Neural progenitor cell (in vitro differentiated cells): ENCODE measurements at regions not wholly inside any gene's neighbourhood (a gene's known extent, or its start where the extent isn't known, plus 50 kb on each side); places are given as distances from the start of the nearest gene placed in this dataset.

Experiments used
- DNase-seq: peaks from one replicate; pipeline ENCODE4 v3.0.0-alpha.2; 2016; ENCODE audit warnings: low spot score
- H2AFZ ChIP-seq: fragments of 200-600 bp; sonication (generic); replicated peaks from 2 replicates; pipeline ENCODE4 v1.6.1; 2016; ENCODE audit warnings: antibody characterized with exemption
- H3F3A ChIP-seq: fragments of 200-600 bp; sonication (generic); 2 replicates; pipeline ENCODE4 v1.6.1; 2016; ENCODE audit warnings: antibody characterized with exemption, low read depth
- H3K27ac ChIP-seq: fragments of 200-600 bp; sonication (generic); 2 replicates; pipeline ENCODE4 v1.5.1; 2016; ENCODE audit warnings: mild to moderate bottlenecking
- H3K27me3 ChIP-seq: fragments of 200-600 bp; sonication (generic); 2 replicates; pipeline ENCODE4 v1.6.1; 2016; ENCODE audit warnings: mild to moderate bottlenecking, moderate library complexity
- H3K36me3 ChIP-seq: fragments of 200-600 bp; sonication (generic); 2 replicates; pipeline ENCODE4 v1.5.1; 2016
- H3K4me1 ChIP-seq: fragments of 200-600 bp; sonication (generic); 2 replicates; pipeline ENCODE4 v1.6.1; 2016; ENCODE audit warnings: mixed run types
- H3K4me2 ChIP-seq: fragments of 200-600 bp; sonication (generic); 2 replicates; pipeline ENCODE4 v1.6.1; 2016
- H3K4me3 ChIP-seq: fragments of 200-600 bp; sonication (generic); 2 replicates; pipeline ENCODE4 v1.5.1; 2016
- H3K79me2 ChIP-seq: fragments of 200-600 bp; sonication (generic); 2 replicates; pipeline ENCODE4 v1.6.1; 2016; ENCODE audit warnings: low read depth
- H3K9ac ChIP-seq: fragments of 200-600 bp; sonication (generic); 2 replicates; pipeline ENCODE4 v1.6.1; 2016
- H3K9me3 ChIP-seq: fragments of 200-600 bp; sonication (generic); 2 replicates; pipeline ENCODE4 v1.5.1; 2016; ENCODE audit warnings: low read depth
- H4K20me1 ChIP-seq: fragments of 200-600 bp; sonication (generic); 2 replicates; pipeline ENCODE4 v1.6.1; 2016; ENCODE audit warnings: low read depth
- H3K27ac Mint-ChIP-seq: 3 replicates; pipeline ENCODE4 v1.8.0; 2021; ENCODE audit warnings: mixed read lengths
- H3K27me3 Mint-ChIP-seq: 2 replicates; pipeline ENCODE4 v1.8.0; 2022; ENCODE audit warnings: low read depth, mild to moderate bottlenecking, inconsistent platforms, moderate library complexity, mixed read lengths; ENCODE audit not compliant: insufficient read depth
- H3K36me3 Mint-ChIP-seq: 3 replicates; pipeline ENCODE4 v1.8.0; 2021; ENCODE audit warnings: mixed read lengths
- H3K4me1 Mint-ChIP-seq: 3 replicates; pipeline ENCODE4 v1.8.0; 2021; ENCODE audit warnings: mixed read lengths
- H3K4me3 Mint-ChIP-seq: 3 replicates; pipeline ENCODE4 v1.8.0; 2021; ENCODE audit warnings: mild to moderate bottlenecking, moderate library complexity, mixed read lengths
- H3K9me3 Mint-ChIP-seq: 3 replicates; pipeline ENCODE4 v1.8.0; 2020; ENCODE audit warnings: mixed read lengths
- CTCF ChIP-seq: fragments of 200-600 bp; sonication (generic); IDR thresholded peaks from 2 replicates; pipeline ENCODE4 v1.5.1; 2017; ENCODE audit warnings: antibody characterized with exemption, mild to moderate bottlenecking
- EZH2 ChIP-seq: fragments of 200-600 bp; sonication (generic); IDR thresholded peaks from 2 replicates; pipeline ENCODE4 v1.6.1; 2017; ENCODE audit warnings: antibody characterized with exemption, mild to moderate bottlenecking, moderate library complexity
- EZH2phosphoT487 ChIP-seq: fragments of 200-600 bp; sonication (generic); IDR thresholded peaks from 2 replicates; pipeline ENCODE4 v1.6.1; 2017; ENCODE audit warnings: antibody characterized with exemption

- no peak overlapping the region for H3K4me3 Mint-ChIP-seq
- Histone ChIP-seq H3F3A (no peaks in the 10 kb centered on the region), H3K36me3 (no peaks in the 10 kb centered on the region), H3K27ac (no peak overlapping the region), H3K27me3 (no peaks in the 10 kb centered on the region), H3K79me2 (no peaks in the 10 kb centered on the region), H3K9ac (no peak overlapping the region), H3K9me3 (no peaks in the 10 kb centered on the region), H4K20me1 (no peaks in the 10 kb centered on the region), H3K4me1 (peaks cover 10% of the 10 kb centered on the region), H2AFZ (no peak overlapping the region), H3K4me3 (no peak overlapping the region), H3K4me2 (no peak overlapping the region)
- peaks cover 2% of the 10 kb centered on the region for H3K9me3 Mint-ChIP-seq
- H3K27ac Mint-ChIP-seq = no peak overlapping the region
- H3K27me3 Mint-ChIP-seq = peaks cover 2% of the 10 kb centered on the region
- TF ChIP-seq EZH2phosphoT487 = no peak
- TF ChIP-seq EZH2 = no peak
- no peak for TF ChIP-seq CTCF
- no peaks in the 10 kb centered on the region for H3K36me3 Mint-ChIP-seq
- no peaks in the 10 kb centered on the region for H3K4me1 Mint-ChIP-seq
- DNase-seq = no peak
These were observed 599.6 kb upstream of the ADAMTS16 start for GRCh38 chr5:4540375-4541173.

GRCh38 chr5:4541334-4541733 lies 598.8 kb upstream of the ADAMTS16 start:
- Mint-ChIP-seq H3K4me1 (no peaks in the 10 kb centered on the region), H3K9me3 (no peaks in the 10 kb centered on the region), H3K4me3 (no peak overlapping the region), H3K36me3 (no peaks in the 10 kb centered on the region), H3K27ac (no peak overlapping the region), H3K27me3 (peaks cover 2% of the 10 kb centered on the region)
- DNase-seq = no peak
- H3K9me3 ChIP-seq = no peaks in the 10 kb centered on the region
- no peaks in the 10 kb centered on the region for H4K20me1 ChIP-seq
- no peaks in the 10 kb centered on the region for H3K27me3 ChIP-seq
- TF ChIP-seq EZH2 = no peak
- no peak for TF ChIP-seq EZH2phosphoT487
- TF ChIP-seq CTCF = no peak
- no peaks in the 10 kb centered on the region for H3K36me3 ChIP-seq
- no peak overlapping the region for H2AFZ ChIP-seq
- peaks cover 16% of the 10 kb centered on the region for H3K4me1 ChIP-seq
- H3F3A ChIP-seq = no peaks in the 10 kb centered on the region
- no peak overlapping the region for H3K9ac ChIP-seq
- H3K27ac ChIP-seq = no peak overlapping the region
- H3K4me3 ChIP-seq = no peak overlapping the region
- no peak overlapping the region for H3K4me2 ChIP-seq
- no peaks in the 10 kb centered on the region for H3K79me2 ChIP-seq

- Histone ChIP-seq H3K9me3 (no peaks in the 10 kb centered on the region), H3K9ac (no peak overlapping the region), H3K36me3 (no peaks in the 10 kb centered on the region), H3K4me1 (peaks cover 20% of the 10 kb centered on the region), H4K20me1 (no peaks in the 10 kb centered on the region), H3K4me3 (no peak overlapping the region), H3K27me3 (no peaks in the 10 kb centered on the region), H3K27ac (no peak overlapping the region), H3F3A (no peaks in the 10 kb centered on the region), H3K4me2 (no peak overlapping the region), H3K79me2 (no peaks in the 10 kb centered on the region), H2AFZ (no peak overlapping the region)
- Mint-ChIP-seq H3K9me3 (no peaks in the 10 kb centered on the region), H3K27ac (no peak overlapping the region), H3K36me3 (no peaks in the 10 kb centered on the region), H3K27me3 (peaks cover 2% of the 10 kb centered on the region), H3K4me1 (no peaks in the 10 kb centered on the region), H3K4me3 (no peak overlapping the region)
- no peak for DNase-seq
- TF ChIP-seq EZH2 (no peak), CTCF (no peak), EZH2phosphoT487 (no peak)
These were observed 597.9 kb upstream of the ADAMTS16 start for GRCh38 chr5:4542145-4542778.
